HPDE6-E6E7 (cell line): ENCODE measurements at regions not wholly inside any gene's neighbourhood (a gene's known extent, or its start where the extent isn't known, plus 50 kb on each side); places are given as distances from the start of the nearest gene placed in this dataset.

Source experiments
- DNase-seq: peaks from one replicate; pipeline ENCODE4 v3.0.0; 2011; ENCODE audit warnings: missing footprints; ENCODE audit errors: extremely low spot score

DNA sequence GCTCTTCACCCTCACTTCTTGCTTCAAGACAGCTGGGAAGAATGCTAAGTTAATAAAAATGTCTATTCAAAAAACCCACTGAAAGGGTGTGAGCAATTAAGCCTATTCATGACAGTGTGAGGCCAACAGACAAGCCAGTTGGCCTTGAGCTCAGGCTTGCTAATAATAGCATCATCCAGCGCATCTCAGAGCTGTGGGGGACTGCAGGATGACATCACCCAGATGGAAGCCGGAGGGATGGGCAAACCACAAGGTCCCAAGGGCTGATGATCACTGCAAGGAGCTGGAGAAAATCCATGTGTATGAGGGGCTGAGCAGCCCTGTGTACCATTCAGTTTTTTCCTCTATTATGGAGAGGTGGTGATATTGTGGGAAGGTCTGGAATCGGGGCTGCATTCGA lies 770.4 kb downstream of the TNS3 start:
- DNase-seq = peak; percentile 4

DNA sequence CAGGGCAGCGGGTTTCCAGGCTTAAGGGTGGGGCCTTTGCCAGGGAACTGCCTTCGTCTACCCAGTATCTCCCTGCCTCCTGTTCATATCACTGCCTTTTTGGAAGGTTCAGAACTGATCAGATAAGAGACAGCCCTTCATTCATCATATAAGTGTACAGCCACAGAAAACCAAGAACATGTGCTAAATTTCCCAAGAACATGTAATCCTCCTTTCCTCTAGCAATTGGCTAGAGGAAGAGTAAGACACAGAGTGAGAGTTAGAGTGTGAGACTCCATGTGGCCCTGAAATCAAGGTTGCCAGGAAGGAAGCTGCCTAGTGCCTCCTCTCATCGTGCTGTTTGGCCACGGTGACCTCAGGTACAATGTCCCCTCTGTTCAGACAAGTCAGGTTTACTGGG lies 770.9 kb downstream of the TNS3 start:
- no peak for DNase-seq

DNA sequence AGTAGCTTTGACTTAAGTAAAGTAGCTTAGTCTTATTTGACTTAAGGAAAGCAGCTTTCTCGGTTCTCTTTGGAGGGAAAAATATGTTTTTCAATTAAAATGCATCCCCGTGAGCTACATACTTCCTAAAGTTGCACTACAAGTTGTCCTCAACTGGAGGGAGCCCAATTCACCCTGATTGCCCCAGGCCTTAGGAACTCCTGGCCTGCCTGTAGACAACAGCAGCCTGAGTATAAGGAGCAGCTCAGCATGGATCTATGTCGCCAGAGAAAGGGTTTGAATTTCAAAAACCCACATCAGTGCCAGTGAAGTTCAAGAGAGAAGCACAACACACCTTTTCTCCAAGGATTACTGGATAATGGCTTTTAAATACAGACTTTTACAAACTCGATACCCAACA lies 772.0 kb downstream of the TNS3 start:
- no peak for DNase-seq

DNA sequence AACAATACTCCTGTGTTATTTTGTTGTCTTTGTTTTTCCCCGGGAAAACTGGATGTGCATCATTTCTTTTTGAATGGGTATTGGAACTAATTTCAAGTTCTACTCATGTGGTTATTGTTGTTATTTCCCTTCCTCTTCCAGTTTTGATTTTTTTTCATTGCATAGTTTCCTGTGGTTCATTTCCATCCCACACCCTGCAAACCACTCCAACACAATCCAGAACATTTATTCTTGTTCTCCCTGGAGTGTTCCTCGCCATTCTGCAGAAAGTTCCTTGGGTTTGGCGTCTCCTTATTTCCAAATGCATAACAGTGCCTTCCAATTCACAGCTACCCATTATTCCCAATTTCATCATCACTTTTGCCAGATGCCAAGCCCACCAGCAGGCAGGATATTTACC lies 775.1 kb downstream of the TNS3 start:
- no peak for DNase-seq

DNA sequence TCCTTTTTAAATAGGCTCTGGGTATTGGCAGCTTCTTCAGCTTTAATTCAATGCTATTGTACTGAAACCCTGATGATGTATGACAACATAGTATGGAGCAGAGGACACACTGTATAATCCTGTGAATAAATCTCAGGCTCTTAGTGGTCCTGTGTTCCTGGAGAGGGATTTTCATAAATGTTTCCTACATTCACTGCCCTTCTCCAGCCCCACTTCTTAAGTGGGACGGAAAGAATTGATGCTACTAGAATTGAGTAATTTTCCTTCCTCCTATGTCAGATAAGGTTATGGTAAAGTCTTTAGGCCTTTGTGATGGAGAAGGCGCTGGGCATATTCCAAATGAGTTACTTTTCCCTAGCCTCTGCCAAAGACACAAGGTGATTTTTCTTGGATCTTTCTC lies 779.4 kb downstream of the TNS3 start:
- DNase-seq = no peak

DNA sequence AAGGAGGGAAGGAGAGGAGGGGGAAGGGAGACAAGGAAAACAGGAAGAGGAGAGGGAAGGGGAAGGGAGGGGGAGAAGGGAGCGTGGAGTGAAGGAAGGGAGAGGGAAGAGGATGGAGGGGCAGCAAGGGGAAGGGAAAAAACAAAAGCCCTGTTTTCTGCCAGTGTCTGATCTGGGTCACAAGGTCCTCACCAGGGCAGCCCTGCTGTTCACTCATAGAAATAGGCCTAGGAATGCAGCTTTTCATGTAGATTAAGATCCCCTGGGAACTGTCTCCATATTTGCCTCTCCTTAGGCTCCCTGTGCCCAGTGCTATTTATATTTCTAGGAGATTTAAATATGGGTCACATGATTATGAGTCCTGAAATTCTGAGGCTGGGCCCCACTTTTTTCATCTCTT lies 790.7 kb downstream of the TNS3 start:
- no peak for DNase-seq

DNA sequence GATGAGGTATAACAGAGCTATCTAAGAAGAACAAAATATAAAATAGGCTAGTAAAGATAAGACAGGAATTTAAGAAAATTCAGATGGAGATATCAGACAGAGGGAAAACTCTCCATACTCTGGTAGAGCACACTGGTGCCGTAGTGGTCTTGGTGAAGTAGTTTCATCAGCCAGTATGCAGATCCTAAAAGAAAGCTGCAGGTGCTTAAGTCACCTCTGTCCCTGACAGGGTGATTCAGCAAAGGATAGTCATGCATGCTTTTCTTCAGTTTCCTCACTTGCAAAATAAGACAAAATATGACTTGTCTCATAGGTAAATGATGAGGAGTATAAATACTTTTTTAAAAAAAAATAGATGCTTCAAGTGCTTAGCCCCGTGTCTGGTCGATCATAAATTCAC lies 794.9 kb downstream of the TNS3 start:
- DNase-seq = no peak

DNA sequence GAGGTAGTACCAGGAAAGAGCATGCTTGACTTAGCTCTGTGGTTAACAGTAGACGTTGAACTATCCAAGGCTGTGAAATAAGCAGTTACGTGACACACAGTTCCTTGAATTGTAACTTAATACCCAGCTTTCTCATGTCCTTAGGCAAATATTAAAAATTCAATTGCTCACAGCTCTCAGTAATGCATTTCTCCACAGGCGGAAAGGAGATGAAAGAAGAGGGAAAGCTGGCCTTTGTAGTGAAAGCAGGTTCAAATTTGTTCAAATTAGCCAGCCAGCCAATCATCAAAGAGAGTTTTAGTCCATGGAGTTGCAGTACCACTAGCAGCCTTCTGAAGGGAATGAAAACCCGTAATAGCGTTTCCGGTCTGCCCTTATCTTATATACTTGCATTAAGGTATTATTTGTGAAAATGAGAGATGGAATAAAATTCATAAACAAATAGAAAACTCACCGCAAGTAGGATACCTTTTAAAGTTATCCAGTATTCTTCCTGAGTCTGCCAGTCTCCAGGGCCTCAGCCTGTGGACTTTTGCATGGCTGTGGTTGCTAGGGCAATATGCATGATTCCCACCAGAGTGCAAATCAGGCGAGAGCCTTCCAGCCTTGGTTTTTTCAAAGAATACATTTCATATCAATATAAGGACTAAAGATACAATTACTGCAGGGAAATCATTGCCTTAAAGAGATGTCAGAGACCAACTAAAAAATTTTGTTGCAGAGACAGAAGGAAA lies 795.5 kb downstream of the TNS3 start:
- peak; percentile 67 for DNase-seq

DNA sequence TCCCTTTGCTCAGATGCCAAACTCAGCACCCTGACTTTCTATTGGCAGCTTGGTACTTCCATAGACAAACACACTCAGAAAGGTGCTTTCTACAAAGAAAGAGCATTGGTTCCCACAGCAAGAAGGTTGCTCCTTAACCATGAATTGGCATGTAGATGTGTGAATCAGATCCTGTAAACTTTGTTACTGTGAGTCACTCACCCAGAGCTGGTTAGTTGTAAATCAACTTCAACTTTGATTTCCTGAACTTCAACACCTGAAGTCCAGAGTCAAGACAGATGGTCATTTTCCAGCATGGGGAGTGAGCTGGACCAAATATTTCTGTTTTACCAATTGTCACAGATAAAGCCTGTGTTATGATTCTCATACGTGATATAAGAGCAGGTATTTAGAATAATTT lies 797.2 kb downstream of the TNS3 start:
- peak; percentile 55 for DNase-seq

DNA sequence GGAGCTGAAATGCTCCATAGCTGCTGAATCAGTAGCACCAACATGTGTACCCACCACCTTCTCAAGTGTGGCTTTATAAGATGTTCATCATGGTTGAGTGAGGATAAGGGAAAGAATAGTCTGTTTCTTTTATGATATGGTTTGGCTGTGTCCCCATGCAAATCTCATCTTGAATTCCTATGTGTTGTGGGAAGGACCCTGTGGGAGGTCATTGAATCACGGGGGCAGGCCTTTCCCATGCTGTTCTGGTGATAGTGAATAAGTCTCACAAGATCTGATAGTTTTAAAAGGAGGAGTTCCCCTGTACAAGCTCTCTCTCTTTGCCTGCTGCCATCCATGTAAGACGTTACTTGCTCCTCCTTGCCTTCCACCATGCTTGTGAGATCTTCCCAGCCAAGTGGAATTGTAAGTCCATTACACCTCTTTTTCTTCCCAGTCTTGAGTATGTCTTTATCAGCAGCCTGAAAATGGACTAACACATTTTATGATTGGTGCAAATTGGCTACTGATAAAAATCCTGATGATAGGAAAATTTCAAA lies 799.9 kb downstream of the TNS3 start:
- no peak for DNase-seq

DNA sequence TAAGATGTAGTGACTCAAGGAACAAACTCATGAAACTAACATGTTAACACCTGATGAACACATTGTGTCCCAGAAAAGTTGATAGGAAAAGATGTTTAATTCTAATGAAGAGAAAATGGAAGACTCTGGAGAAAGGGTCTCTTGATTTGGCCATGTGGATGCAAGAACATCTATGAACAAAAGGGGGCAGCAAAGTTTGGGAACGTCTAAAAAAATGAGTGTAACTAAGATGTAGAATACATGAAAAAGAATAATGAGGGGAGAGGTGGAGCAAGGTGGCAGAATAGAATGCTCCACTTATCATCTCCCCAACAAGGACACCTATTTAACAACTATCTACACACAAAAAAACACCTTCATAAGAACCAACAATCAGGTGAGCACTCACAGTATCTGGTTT lies 805.1 kb downstream of the TNS3 start:
- no peak for DNase-seq

DNA sequence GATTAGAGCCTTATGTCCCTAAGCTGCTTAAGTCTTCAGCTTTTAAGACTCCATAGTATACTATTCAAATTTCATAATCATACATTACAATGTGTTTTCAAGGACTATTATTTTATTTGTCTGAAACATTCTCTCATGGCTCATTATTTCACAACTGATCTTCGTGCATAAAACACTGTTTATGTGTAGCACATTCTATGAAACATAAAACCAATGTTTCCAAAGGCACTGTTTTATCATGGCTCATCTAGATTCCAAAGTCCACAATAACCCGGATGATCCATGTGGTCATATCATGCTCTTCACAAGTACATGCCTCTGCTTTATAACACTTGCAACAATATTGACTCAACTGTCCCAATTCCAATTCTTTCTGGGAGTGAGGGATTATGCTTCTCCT lies 806.1 kb downstream of the TNS3 start:
- no peak for DNase-seq

DNA sequence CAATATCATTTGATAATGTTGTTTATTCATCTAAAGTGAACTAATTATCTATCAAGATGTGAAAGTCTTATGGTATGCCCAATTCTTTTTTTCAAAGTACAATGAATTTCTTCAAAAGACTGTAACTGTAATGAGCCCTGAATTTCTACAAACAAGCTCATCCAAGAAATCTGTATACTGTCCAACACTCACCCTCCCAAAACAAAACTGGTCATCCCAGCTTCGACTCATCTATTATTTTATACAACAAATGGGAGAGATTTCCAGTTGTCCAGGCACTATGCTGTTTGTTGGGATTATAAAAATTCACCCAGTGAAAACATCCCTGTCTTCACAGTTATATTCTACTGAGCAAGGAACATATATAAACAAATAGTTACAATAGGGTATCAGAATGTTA lies 806.9 kb downstream of the TNS3 start:
- no peak for DNase-seq

DNA sequence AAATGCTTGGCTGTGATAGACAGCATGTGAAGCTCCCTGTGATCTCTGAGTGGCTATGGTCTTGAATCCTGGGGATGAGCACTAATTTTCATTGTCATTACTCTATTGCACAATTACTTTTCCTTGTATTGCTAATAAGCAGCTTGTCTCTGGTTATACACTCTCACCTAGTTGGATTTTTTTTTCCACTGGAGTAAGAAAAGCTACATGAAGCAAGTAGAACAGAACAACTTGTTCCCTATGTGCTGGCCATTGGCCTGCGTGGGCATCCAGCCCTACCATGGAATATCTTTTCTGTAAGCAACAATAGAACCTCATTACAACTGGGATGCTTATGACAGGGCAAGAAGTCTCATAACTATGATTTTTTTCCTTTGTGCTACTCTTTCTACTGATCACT lies 807.4 kb downstream of the TNS3 start:
- DNase-seq = no peak

DNA sequence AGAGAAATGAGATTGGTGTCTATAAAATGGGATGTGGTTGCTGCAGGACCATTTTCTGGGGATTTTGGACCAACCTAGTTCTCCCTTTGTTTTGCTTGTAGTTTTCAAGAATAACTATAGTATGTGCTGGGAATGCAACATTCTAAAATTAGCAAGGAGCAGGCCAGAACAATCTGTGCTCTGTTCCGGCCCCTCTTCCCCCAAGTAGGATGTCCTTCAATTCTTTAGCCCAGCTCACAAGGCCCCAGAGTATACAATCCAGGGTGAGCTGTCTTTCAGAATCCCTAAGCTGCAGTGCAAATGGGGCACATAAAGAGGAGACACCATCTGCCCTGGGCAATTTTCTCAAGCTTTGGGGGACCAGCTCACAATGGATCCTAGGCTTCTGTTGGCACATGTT lies 809.1 kb downstream of the TNS3 start:
- DNase-seq = no peak

DNA sequence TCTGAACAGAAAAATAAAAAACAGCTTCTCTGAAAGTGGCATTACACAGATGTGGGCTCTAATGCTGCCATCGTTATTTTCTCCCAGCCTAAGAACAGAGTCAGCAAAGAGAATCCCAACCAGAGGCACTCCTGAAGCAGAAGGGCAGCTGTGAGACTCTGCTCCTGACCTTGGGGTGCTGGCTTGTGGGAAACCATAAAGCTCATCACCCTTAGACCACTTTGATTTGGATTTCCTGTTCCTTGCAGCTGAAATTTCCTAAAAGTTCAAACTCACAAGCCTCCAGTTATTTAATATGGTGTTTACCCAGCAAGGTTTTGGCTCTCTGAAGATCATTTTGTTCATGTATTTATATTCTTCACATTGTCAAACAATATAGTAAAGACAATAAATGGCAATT lies 814.8 kb downstream of the TNS3 start:
- DNase-seq = no peak

DNA sequence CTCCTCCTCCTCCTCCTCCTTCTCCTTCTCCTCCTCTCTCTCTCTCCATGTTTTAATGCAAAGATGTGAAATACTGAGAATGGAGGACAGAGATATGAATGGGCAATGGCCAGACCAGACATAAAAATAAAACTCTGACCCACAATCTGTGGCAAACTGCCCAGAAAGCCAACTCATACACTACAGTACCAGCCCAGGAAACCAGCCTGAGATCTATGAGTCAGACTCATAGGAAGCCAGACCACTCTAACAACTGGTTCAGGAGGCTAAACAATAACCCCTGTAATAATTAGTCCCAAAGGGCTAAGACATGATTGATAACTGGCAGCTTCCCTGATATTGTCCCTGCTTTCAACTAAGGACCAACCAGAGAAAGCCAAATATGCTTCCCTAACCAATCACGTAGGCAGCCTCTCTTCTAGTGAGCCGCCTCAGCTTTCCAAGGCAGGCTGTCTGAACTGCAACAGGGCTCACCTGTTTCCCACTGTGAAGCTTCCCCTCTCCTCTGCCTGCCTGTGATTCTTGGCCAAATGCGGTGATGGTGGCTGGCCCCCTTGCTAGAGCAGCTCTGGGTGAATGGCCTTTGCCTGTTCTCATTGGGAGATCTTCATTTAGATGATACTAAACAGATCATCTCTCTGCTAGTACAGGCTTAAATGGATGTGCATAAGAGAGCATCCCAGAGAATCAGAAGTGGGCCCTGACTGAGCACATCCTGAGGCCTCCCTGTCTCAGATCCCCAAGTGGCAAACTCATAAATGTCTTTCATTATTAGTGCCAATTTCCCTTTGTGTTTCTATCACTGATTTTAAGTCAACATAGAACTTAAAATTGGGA lies 817.6 kb downstream of the TNS3 start:
- peak; percentile 84 for DNase-seq

DNA sequence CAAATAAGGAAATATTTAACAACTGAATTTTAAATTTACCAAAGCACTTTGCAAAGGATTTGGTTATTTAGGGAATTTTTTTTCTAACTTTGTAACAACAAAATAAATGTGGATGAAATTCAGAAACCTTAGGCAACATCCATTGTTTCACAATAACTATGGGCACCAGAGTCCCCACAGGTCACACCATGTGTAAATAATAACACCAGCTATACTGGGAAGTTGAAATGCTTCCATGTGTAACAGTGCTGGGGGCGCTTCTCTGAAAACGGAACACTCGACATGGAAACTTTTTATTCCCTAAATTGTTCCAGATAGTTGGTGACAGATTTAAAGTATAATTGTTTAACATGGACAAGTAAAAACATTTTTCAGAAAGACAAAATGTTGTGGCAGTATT lies 818.6 kb downstream of the TNS3 start:
- no peak for DNase-seq

DNA sequence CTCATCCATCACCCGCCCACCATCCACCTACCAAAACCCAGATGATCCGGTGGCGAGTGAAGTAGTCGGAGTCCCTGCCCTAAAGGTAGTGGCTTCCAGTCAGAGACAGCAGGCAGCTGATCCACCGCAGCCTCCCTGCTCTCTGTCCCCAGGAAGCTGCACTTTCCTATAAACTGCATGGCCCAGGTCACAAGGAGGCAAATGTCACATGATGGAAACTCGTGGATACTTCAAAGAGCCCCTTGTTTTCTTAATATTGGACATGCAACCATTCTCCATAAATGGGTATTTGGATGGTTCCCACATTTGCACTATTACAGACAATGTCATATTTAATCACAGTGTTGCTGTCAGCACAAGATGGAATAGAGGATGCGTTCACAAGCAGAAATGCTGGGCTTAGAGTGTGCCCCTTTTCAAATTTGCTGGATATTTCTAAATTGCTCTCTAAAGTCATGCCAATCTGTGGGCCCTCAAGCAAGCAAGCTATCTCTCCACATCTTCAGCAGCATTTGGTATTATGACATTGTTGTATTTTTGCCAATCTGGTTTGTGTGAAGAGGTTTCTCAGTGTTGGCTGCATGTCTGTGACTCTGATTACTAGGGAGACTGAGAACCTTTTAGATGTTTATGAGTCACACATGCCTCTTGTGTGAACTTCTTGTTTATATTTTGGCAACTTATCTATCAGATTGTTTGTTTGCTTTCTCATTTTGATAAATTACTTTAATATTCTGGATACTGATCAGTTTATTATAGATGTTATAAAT lies 822.0 kb downstream of the TNS3 start:
- no peak for DNase-seq

DNA sequence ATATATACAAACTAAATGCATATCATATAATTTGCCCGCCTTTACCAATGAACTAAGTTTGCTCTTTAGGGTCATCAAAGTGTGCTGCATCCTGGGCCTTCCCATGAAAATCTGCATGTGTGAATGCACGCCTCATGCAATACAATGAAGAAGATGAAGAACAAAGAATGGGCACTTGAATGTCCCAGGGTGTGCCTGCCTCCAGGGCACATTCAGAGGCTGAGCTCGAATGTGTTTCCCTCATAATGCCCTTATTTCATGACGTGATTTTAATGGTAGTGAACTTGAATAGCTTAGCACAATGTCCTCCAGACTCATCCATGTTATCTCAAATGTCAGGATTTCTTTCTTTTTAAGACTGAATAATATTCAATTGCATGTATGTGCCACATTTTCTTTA lies 824.9 kb downstream of the TNS3 start:
- no peak for DNase-seq

DNA sequence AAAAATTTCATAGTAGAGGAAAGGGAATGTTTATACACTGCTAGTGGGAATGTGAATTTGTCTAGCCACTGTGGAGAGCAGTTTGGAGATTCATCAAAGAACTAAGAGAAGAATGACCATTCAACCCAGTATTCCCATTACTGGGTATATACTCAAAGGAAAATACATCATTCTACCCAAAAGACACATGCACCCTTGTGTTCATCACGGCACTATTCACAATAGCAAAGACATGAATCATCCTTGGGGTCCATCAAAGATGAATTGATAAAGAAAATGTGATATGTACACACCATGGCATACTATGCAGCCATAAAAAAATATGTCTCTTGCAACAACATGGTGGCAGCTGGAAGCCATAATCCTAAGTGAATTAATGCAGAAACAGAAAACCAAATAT lies 825.7 kb downstream of the TNS3 start:
- no peak for DNase-seq
